GM21825 (cell line): ENCODE measurements at regions not wholly inside any gene's neighbourhood (a gene's known extent, or its start where the extent isn't known, plus 50 kb on each side); places are given as distances from the start of the nearest gene placed in this dataset.
"Not testable (repeated sequence)": the region's sequence is repeated elsewhere in the genome, so short reads cannot be mapped to it uniquely, and the experiment has no call there.

Experiments
- ATAC-seq: cut with Tn5 transposase; IDR thresholded peaks from one replicate; pipeline ENCODE4 v1.9.1; 2021; ENCODE audit warnings: mild to moderate bottlenecking, moderate library complexity; ENCODE audit not compliant: unreplicated experiment

GRCh38 chr6:113795371-113795770 lies 61.8 kb upstream of the MARCKS start:
- not testable (repeated sequence) for ATAC-seq

GRCh38 chr6:113796038-113796437 lies 61.1 kb upstream of the MARCKS start:
- no peak for ATAC-seq

- ATAC-seq: no peak
These were observed 54.4 kb upstream of the MARCKS start for GRCh38 chr6:113802779-113803178.

- ATAC-seq: peak; percentile 85
These were observed 51.9 kb upstream of the MARCKS start for GRCh38 chr6:113805173-113805790.

GRCh38 chr6:113805811-113806495 lies 51.2 kb upstream of the MARCKS start:
- no peak for ATAC-seq
